ENCODE measurements at regions not wholly inside any gene's neighbourhood (a gene's known extent, or its start where the extent isn't known, plus 50 kb on each side); places are given as distances from the start of the nearest gene placed in this dataset.

DNA sequence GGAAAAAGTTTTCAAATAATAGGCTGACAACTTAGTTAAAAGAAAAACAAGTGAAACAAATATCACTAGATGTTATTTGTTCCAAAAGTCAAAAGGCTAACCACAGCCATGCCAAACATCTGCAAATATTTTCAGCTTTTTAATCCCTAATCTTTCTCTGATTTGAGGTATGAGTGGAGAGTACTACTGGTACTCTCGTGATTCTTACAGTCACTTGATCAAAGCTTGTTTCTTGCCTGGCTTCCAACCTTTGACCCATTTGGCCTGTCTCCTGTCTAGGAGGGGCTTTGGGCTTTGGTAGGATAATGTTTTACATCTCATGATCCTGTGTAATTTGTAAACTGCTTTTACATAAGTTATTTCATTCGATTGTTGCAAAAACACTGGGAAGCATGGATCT, 301.8 kb upstream of the SORL1-AS1 start:
- TF ChIP-seq EZH2 (IDR thresholded peaks at IDR 0.05; ENCODE audit: low read length) = no peak
- TF ChIP-seq, protein P1, sequence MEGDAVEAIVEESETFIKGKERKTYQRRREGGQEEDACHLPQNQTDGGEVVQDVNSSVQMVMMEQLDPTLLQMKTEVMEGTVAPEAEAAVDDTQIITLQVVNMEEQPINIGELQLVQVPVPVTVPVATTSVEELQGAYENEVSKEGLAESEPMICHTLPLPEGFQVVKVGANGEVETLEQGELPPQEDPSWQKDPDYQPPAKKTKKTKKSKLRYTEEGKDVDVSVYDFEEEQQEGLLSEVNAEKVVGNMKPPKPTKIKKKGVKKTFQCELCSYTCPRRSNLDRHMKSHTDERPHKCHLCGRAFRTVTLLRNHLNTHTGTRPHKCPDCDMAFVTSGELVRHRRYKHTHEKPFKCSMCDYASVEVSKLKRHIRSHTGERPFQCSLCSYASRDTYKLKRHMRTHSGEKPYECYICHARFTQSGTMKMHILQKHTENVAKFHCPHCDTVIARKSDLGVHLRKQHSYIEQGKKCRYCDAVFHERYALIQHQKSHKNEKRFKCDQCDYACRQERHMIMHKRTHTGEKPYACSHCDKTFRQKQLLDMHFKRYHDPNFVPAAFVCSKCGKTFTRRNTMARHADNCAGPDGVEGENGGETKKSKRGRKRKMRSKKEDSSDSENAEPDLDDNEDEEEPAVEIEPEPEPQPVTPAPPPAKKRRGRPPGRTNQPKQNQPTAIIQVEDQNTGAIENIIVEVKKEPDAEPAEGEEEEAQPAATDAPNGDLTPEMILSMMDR (optimal IDR thresholded peaks at IDR 0.05 in 1 of 3, IDR thresholded peaks at IDR 0.05 in 1 of 3, conservative IDR thresholded peaks at IDR 0.05 in 1 of 3; ENCODE audit: extremely low read depth in 1 of 3, insufficient read depth in 2 of 3, low read length in 3 of 3) = no peak
- DNase-seq (ENCODE audit: low read depth, low spot score) (no peak), FAIRE-seq (no peak)
- Histone ChIP-seq H3K27me3 (ENCODE audit: control insufficient read depth, extremely low read depth, insufficient read depth, low read length) (no peaks in the 10 kb centered on the region), H3K36me3 (ENCODE audit: control insufficient read depth in 2 of 2, extremely low read depth in 1 of 2, insufficient read depth in 2 of 2, low read length in 2 of 2) (no peaks in the 10 kb centered on the region), H3K9me3 (ENCODE audit: control insufficient read depth, low read depth, low read length) (no peaks in the 10 kb centered on the region), H3K4me1 (ENCODE audit: control insufficient read depth, extremely low read depth, insufficient read depth, low read length) (no peaks in the 10 kb centered on the region), H3K4me2 (ENCODE audit: control insufficient read depth, extremely low read depth, insufficient read depth, low read depth, low read length) (no peak overlapping the region), H4K20me1 (ENCODE audit: control insufficient read depth, extremely low read depth, insufficient read depth, low read length) (no peaks in the 10 kb centered on the region), H3K9me1 (ENCODE audit: control insufficient read depth, extremely low read depth, insufficient read depth, low read length) (no peaks in the 10 kb centered on the region), H3K4me3 (ENCODE audit: control insufficient read depth in 2 of 3, extremely low read depth in 1 of 3, insufficient read depth in 2 of 3, low read depth in 1 of 3, low read length in 3 of 3) (no peak overlapping the region), H3K79me2 (ENCODE audit: control insufficient read depth, insufficient read depth, low read length) (no peaks in the 10 kb centered on the region), H2AFZ (ENCODE audit: control insufficient read depth, low read length) (no peak overlapping the region), H3K9ac (ENCODE audit: control insufficient read depth, extremely low read depth, insufficient read depth, low read length) (no peak overlapping the region), H3K27ac (ENCODE audit: control insufficient read depth, insufficient read depth, low read length) (no peak overlapping the region)
- dilution Hi-C loops (cut with MboI; ENCODE audit: extremely low pct_ligation_motif_present, low sequenced_read_pairs) = no loop called here

DNA sequence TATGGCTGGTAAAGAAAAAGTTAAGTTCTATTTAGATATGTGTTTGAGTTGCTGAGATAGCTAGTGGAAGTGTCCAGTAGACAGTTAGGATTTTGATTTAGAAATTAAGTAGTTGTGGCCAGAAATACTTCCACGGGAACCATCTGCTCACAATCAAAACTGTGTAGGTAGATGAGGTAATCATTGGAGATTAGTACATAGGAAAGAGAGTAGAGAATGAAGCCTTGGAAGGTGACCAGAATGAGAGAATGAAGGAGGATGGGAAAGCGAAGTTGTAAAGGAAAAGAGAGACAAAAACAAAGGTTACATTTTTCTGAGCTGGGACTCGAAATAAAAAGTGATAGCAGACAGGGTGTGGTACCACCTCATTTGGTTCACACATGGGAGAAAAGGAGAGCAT, 296.9 kb upstream of the SORL1-AS1 start:
- no peaks in the 10 kb centered on the region for H3K9me1 ChIP-seq (ENCODE audit: control insufficient read depth, extremely low read depth, insufficient read depth, low read length)
- no peak overlapping the region for H3K4me3 ChIP-seq (ENCODE audit: control insufficient read depth in 2 of 3, extremely low read depth in 1 of 3, insufficient read depth in 2 of 3, low read depth in 1 of 3, low read length in 3 of 3)
- no peak overlapping the region for H3K27ac ChIP-seq (ENCODE audit: control insufficient read depth, insufficient read depth, low read length)
- no peak overlapping the region for H3K4me2 ChIP-seq (ENCODE audit: control insufficient read depth, extremely low read depth, insufficient read depth, low read depth, low read length)
- DNase-seq (ENCODE audit: low read depth, low spot score) = no peak
- H2AFZ ChIP-seq (ENCODE audit: control insufficient read depth, low read length) = no peak overlapping the region
- H4K20me1 ChIP-seq (ENCODE audit: control insufficient read depth, extremely low read depth, insufficient read depth, low read length) = no peaks in the 10 kb centered on the region
- peaks cover 2% of the 10 kb centered on the region for H3K27me3 ChIP-seq (ENCODE audit: control insufficient read depth, extremely low read depth, insufficient read depth, low read length)
- no peak for FAIRE-seq
- H3K9me3 ChIP-seq (ENCODE audit: control insufficient read depth, low read depth, low read length) = no peaks in the 10 kb centered on the region
- no peaks in the 10 kb centered on the region for H3K4me1 ChIP-seq (ENCODE audit: control insufficient read depth, extremely low read depth, insufficient read depth, low read length)
- dilution Hi-C loops (cut with MboI; ENCODE audit: extremely low pct_ligation_motif_present, low sequenced_read_pairs) = no loop called here
- no peaks in the 10 kb centered on the region for H3K79me2 ChIP-seq (ENCODE audit: control insufficient read depth, insufficient read depth, low read length)
- H3K9ac ChIP-seq (ENCODE audit: control insufficient read depth, extremely low read depth, insufficient read depth, low read length) = no peak overlapping the region
- H3K36me3 ChIP-seq (ENCODE audit: control insufficient read depth in 2 of 2, extremely low read depth in 1 of 2, insufficient read depth in 2 of 2, low read length in 2 of 2) = no peaks in the 10 kb centered on the region
- TF ChIP-seq EZH2 (IDR thresholded peaks at IDR 0.05; ENCODE audit: low read length) = no peak
- TF ChIP-seq, protein P1 (optimal IDR thresholded peaks at IDR 0.05 in 1 of 3, IDR thresholded peaks at IDR 0.05 in 1 of 3, conservative IDR thresholded peaks at IDR 0.05 in 1 of 3; ENCODE audit: extremely low read depth in 1 of 3, insufficient read depth in 2 of 3, low read length in 3 of 3) = no peak

Measured in keratinocyte (primary cell).